ENCODE measurements at regions not wholly inside any gene's neighbourhood (a gene's known extent, or its start where the extent isn't known, plus 50 kb on each side); places are given as distances from the start of the nearest gene placed in this dataset.

DNA sequence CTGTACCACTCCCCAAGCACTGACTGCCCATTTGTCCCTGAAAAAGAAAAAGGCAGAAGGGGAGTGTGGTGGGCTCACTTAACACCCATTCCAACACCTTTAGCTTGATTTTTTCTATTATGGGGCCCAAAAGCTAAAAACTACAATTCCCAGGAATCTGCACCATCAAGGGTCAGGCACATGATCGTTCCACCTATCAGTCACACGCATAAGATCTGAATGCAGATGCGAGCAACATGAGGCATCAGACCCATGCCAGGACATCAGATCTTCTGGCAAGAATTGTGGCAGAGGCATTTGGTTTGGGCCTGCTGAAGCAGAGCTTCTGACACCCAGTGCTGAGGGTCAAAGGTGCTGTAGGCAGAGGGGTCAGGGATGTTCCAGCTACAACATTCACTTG lies 595.9 kb downstream of the BCOR start:
- TF ChIP-seq ZNF184 (tag by site-specific recombination; IDR thresholded peaks at IDR 0.05) = no peak
- TF ChIP-seq, protein P1, sequence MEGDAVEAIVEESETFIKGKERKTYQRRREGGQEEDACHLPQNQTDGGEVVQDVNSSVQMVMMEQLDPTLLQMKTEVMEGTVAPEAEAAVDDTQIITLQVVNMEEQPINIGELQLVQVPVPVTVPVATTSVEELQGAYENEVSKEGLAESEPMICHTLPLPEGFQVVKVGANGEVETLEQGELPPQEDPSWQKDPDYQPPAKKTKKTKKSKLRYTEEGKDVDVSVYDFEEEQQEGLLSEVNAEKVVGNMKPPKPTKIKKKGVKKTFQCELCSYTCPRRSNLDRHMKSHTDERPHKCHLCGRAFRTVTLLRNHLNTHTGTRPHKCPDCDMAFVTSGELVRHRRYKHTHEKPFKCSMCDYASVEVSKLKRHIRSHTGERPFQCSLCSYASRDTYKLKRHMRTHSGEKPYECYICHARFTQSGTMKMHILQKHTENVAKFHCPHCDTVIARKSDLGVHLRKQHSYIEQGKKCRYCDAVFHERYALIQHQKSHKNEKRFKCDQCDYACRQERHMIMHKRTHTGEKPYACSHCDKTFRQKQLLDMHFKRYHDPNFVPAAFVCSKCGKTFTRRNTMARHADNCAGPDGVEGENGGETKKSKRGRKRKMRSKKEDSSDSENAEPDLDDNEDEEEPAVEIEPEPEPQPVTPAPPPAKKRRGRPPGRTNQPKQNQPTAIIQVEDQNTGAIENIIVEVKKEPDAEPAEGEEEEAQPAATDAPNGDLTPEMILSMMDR (tag by site-specific recombination; IDR thresholded peaks at IDR 0.05) = no peak
- TF ChIP-seq ZNF777 (tag by site-specific recombination; IDR thresholded peaks at IDR 0.05; ENCODE audit: borderline replicate concordance) = no peak
- no peak for TF ChIP-seq ZBTB10 (tag by site-specific recombination; IDR thresholded peaks at IDR 0.05)
- TF ChIP-seq TRIM28 (IDR thresholded peaks at IDR 0.05; ENCODE audit: borderline replicate concordance, low read length) = no peak
- no peak for TF ChIP-seq YY1 (tag by site-specific recombination; IDR thresholded peaks at IDR 0.05)
- no peak for TF ChIP-seq SP2 (tag by site-specific recombination; IDR thresholded peaks at IDR 0.05)
- TF ChIP-seq, protein P2, sequence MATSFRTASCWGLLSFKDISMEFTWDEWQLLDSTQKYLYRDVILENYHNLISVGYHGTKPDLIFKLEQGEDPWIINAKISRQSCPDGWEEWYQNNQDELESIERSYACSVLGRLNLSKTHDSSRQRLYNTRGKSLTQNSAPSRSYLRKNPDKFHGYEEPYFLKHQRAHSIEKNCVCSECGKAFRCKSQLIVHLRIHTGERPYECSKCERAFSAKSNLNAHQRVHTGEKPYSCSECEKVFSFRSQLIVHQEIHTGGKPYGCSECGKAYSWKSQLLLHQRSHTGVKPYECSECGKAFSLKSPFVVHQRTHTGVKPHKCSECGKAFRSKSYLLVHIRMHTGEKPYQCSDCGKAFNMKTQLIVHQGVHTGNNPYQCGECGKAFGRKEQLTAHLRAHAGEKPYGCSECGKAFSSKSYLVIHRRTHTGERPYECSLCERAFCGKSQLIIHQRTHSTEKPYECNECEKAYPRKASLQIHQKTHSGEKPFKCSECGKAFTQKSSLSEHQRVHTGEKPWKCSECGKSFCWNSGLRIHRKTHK (tag by site-specific recombination; IDR thresholded peaks at IDR 0.05) = no peak
- TF ChIP-seq ZNF48 (tag by site-specific recombination; IDR thresholded peaks at IDR 0.05) = no peak

Measured in HEK293 (cell line).